ENCODE measurements at regions not wholly inside any gene's neighbourhood (a gene's known extent, or its start where the extent isn't known, plus 50 kb on each side); places are given as distances from the start of the nearest gene placed in this dataset.

- H3K27me3 ChIP-seq = no peaks in the 10 kb centered on the region
- intact Hi-C loops (cut with DNase I) = no loop called here
- DNase-seq = no peak
- TF ChIP-seq CTCF (IDR thresholded peaks at IDR 0.05) = no peak
- H3K4me1 ChIP-seq = no peaks in the 10 kb centered on the region
- no peaks in the 10 kb centered on the region for H3K36me3 ChIP-seq
- ATAC-seq = no peak
- H3K4me3 ChIP-seq = no peak overlapping the region
- peaks cover 5% of the 10 kb centered on the region for H3K9me3 ChIP-seq
- H3K27ac ChIP-seq = no peak overlapping the region
Observed at GRCh38 chr12:115398311-115398781, 714.4 kb upstream of the TBX3 start.

DNA sequence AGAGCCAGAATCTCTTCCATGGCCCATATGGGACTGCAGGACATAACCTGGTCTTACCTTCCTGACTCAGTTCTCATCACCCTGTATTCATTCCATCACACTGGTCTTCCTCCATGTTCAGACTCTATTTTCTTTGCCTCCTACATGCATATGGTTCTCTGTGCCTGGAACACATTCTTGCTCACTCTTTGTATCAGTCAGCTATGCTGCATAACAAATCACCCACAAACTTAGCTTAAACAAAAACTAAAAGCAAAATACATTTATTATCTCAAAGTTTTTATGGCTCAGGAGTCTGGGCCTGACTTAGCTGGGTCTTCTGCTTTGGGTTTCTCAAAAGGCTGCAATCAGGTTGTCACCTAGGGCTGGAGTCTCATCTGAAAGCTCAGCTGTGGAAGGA is 712.6 kb upstream of the TBX3 start:
- no peaks in the 10 kb centered on the region for H3K27me3 ChIP-seq
- H3K36me3 ChIP-seq = no peaks in the 10 kb centered on the region
- H3K27ac ChIP-seq = no peak overlapping the region
- intact Hi-C loops (cut with DNase I) = no loop called here
- no peak for TF ChIP-seq CTCF (IDR thresholded peaks at IDR 0.05)
- DNase-seq (no peak), ATAC-seq (no peak)
- peaks cover 5% of the 10 kb centered on the region for H3K9me3 ChIP-seq
- H3K4me1 ChIP-seq = no peaks in the 10 kb centered on the region
- no peak overlapping the region for H3K4me3 ChIP-seq

- DNase-seq (no peak), ATAC-seq (no peak)
- no peaks in the 10 kb centered on the region for H3K27me3 ChIP-seq
- intact Hi-C loops (cut with DNase I) = no loop called here
- no peaks in the 10 kb centered on the region for H3K4me1 ChIP-seq
- TF ChIP-seq CTCF (IDR thresholded peaks at IDR 0.05) = no peak
- H3K27ac ChIP-seq = no peak overlapping the region
- no peaks in the 10 kb centered on the region for H3K36me3 ChIP-seq
- peaks cover 5% of the 10 kb centered on the region for H3K9me3 ChIP-seq
- no peak overlapping the region for H3K4me3 ChIP-seq
Observed at GRCh38 chr12:115394496-115395220, 710.7 kb upstream of the TBX3 start.

DNA sequence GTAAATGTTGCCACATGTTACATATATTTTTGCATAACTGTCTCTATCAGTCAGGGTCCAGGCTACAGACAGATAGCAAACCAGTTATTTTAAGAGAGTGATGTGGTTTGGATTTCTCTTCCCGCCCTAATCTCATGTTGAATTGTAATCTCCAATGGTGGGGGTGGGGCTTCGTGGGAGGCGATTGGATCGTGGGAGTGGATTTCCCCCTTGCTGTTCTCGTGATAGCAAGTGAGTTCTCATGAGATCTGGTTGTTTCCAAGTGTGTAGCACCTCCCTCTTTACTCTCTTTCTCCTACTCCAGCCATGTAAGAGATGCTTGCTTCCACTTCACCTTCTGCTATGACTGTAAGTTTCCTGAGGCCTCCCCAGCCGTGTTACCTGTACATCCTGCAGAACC is 704.2 kb upstream of the TBX3 start:
- H3K4me3 ChIP-seq = no peak overlapping the region
- ATAC-seq (no peak), DNase-seq (no peak)
- H3K36me3 ChIP-seq = no peaks in the 10 kb centered on the region
- no peaks in the 10 kb centered on the region for H3K4me1 ChIP-seq
- H3K27ac ChIP-seq = no peak overlapping the region
- intact Hi-C loops (cut with DNase I) = no loop called here
- no peak for TF ChIP-seq CTCF (IDR thresholded peaks at IDR 0.05)
- H3K9me3 ChIP-seq = no peaks in the 10 kb centered on the region
- no peaks in the 10 kb centered on the region for H3K27me3 ChIP-seq

DNA sequence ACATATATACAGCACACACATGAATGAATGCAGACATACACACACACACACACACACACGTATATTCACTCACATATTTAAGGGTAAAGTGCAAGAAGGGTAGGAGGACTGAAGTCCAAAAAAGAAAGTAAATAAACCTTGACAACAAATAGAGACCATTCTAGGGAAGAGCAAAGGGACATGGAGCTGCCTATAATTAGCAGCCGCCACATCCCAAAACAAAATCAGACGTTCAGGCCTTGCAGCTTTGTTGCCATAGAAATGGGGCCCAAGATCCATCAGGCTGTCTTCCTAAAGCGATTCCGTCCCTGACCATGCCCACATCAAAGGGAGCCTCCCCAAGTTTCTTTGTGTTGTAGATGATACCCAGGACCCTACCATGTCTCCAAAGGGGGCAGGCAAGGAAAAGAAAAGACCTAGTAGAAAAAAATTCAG is 703.5 kb upstream of the TBX3 start:
- Histone ChIP-seq H3K36me3 (no peaks in the 10 kb centered on the region), H3K9me3 (no peaks in the 10 kb centered on the region), H3K27ac (no peak overlapping the region), H3K4me1 (no peaks in the 10 kb centered on the region), H3K4me3 (no peak overlapping the region), H3K27me3 (no peaks in the 10 kb centered on the region)
- no peak for DNase-seq
- intact Hi-C loops (cut with DNase I) = no loop called here
- no peak for ATAC-seq
- no peak for TF ChIP-seq CTCF (IDR thresholded peaks at IDR 0.05)
